SK-N-MC (cell line): ENCODE measurements at regions not wholly inside any gene's neighbourhood (a gene's known extent, or its start where the extent isn't known, plus 50 kb on each side); places are given as distances from the start of the nearest gene placed in this dataset.

Experiments
- DNase-seq: peaks from one replicate; pipeline ENCODE4 v3.0.0-alpha.2; 2011; ENCODE audit warnings: low read depth, low spot score
- H3K27ac ChIP-seq: fragments of 200-600 bp; sonication (generic); 2 replicates; pipeline ENCODE4 v1.5.1; 2016; ENCODE audit warnings: mixed run types
- H3K36me3 ChIP-seq: fragments of 200-600 bp; sonication (generic); 2 replicates; pipeline ENCODE4 v1.6.1; 2017; ENCODE audit warnings: antibody characterized with exemption, low read length, mixed read lengths; ENCODE audit not compliant: insufficient read depth
- H3K4me3 ChIP-seq: fragments of 200-600 bp; sonication (generic); 2 replicates; pipeline ENCODE4 v1.5.1; 2016
- H3K9ac ChIP-seq: fragments of 200-600 bp; sonication (generic); 2 replicates; pipeline ENCODE4 v1.8.0; 2017; ENCODE audit warnings: mixed run types, mixed read lengths; ENCODE audit not compliant: insufficient read length
- H3K9me3 ChIP-seq: fragments of 200-600 bp; sonication (generic); 2 replicates; pipeline ENCODE4 v1.6.1; 2017; ENCODE audit warnings: low read depth, mild to moderate bottlenecking, antibody characterized with exemption, low read length, moderate library complexity, mixed read lengths
- EZH2 ChIP-seq: fragments of 200-600 bp; sonication (generic); IDR thresholded peaks from one replicate; pipeline ENCODE4 v1.6.1; 2017; ENCODE audit warnings: antibody characterized with exemption
- FOXP2 ChIP-seq: optimal IDR thresholded peaks from 2 replicates; pipeline ENCODE3; 2011; ENCODE audit warnings: mild to moderate bottlenecking, moderate library complexity; ENCODE audit not compliant: insufficient read depth; ENCODE audit errors: extremely low read length, control extremely low read depth
- POLR2AphosphoS5 ChIP-seq: IDR thresholded peaks from 2 replicates; pipeline ENCODE4 v1.6.1; 2012; ENCODE audit warnings: mild to moderate bottlenecking, low read depth, low read length, borderline replicate concordance

GRCh38 chr10:4033341-4033896 lies 248.4 kb upstream of the KLF6 start:
- no peak for DNase-seq
- H3K36me3 ChIP-seq: no peaks in the 10 kb centered on the region
- no peak overlapping the region for H3K9ac ChIP-seq
- H3K27ac ChIP-seq: no peak overlapping the region
- TF ChIP-seq POLR2AphosphoS5 (no peak), EZH2 (no peak)
- no peak overlapping the region for H3K4me3 ChIP-seq
- no peaks in the 10 kb centered on the region for H3K9me3 ChIP-seq

GRCh38 chr10:4029866-4030265 lies 244.9 kb upstream of the KLF6 start:
- H3K4me3 ChIP-seq: no peak overlapping the region
- TF ChIP-seq POLR2AphosphoS5: no peak
- TF ChIP-seq EZH2: no peak
- no peak for TF ChIP-seq FOXP2
- H3K9me3 ChIP-seq: no peaks in the 10 kb centered on the region
- DNase-seq: no peak
- no peaks in the 10 kb centered on the region for H3K36me3 ChIP-seq
- H3K27ac ChIP-seq: no peak overlapping the region
- H3K9ac ChIP-seq: no peak overlapping the region

- DNase-seq: no peak
- Histone ChIP-seq H3K27ac (no peak overlapping the region), H3K4me3 (no peak overlapping the region), H3K9ac (no peak overlapping the region), H3K9me3 (no peaks in the 10 kb centered on the region), H3K36me3 (no peaks in the 10 kb centered on the region)
- no peak for TF ChIP-seq EZH2
- TF ChIP-seq FOXP2: no peak
- no peak for TF ChIP-seq POLR2AphosphoS5
Measured at GRCh38 chr10:4028854-4029583, 244.0 kb upstream of the KLF6 start.

- no peak overlapping the region for H3K27ac ChIP-seq
- H3K9ac ChIP-seq: no peak overlapping the region
- no peak overlapping the region for H3K4me3 ChIP-seq
- H3K9me3 ChIP-seq: no peaks in the 10 kb centered on the region
- no peaks in the 10 kb centered on the region for H3K36me3 ChIP-seq
- no peak for DNase-seq
- no peak for TF ChIP-seq FOXP2
- TF ChIP-seq EZH2: no peak
- no peak for TF ChIP-seq POLR2AphosphoS5
Measured at GRCh38 chr10:4028027-4028471, 243.0 kb upstream of the KLF6 start.

GRCh38 chr10:4025339-4025738 lies 240.3 kb upstream of the KLF6 start:
- Histone ChIP-seq H3K4me3 (no peak overlapping the region), H3K9me3 (no peaks in the 10 kb centered on the region)

DNA sequence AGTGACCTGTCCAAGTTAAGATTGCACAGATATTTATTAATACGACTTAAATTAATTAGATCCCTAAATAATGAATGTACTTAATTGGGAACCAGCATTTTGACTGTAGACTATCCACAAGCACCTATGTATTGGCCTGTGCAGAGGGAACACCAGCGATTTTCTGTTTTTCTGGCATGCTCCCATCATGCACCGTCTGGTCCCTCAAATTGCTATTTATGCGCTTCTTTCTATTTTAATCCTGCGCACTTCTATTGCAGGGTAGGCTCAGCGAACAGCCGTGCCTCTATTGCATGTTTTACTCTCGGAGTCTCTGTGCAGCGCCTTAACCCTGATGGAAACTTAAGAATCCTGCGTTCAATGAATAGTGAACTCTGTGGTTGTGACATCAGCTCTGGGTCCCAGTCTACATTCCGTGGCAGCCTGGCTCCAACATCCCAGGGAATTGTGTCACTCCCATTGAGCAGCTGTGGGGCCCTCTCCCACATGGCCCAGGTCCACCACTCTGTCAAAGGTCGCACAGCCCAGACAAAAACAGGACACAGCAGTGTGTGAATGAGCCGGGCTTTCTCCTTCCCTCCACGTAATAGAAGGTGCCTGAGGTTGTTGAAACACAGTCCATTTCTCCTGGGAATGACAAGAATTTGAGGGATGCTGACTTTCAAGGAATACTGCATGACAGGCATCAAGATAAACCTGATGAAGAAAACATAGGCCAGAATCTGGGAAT lies 239.7 kb upstream of the KLF6 start:
- Histone ChIP-seq H3K9me3 (no peaks in the 10 kb centered on the region), H3K4me3 (no peak overlapping the region), H3K9ac (no peak overlapping the region), H3K36me3 (no peaks in the 10 kb centered on the region), H3K27ac (no peak overlapping the region)
- no peak for DNase-seq
- no peak for TF ChIP-seq POLR2AphosphoS5
- TF ChIP-seq EZH2: no peak
- no peak for TF ChIP-seq FOXP2

More at GRCh38 chr10:4025339-4025738, 240.3 kb upstream of the KLF6 start:
- no peak for DNase-seq
- TF ChIP-seq FOXP2 (no peak), POLR2AphosphoS5 (no peak), EZH2 (no peak)
- Histone ChIP-seq H3K27ac (no peak overlapping the region), H3K9ac (no peak overlapping the region), H3K36me3 (no peaks in the 10 kb centered on the region)

GRCh38 chr10:4024027-4024426 lies 239.0 kb upstream of the KLF6 start:
- no peaks in the 10 kb centered on the region for H3K36me3 ChIP-seq
- no peak for DNase-seq
- no peaks in the 10 kb centered on the region for H3K9me3 ChIP-seq
- H3K9ac ChIP-seq: no peak overlapping the region
- no peak overlapping the region for H3K27ac ChIP-seq
- no peak for TF ChIP-seq FOXP2
- TF ChIP-seq EZH2: no peak
- no peak for TF ChIP-seq POLR2AphosphoS5
- no peak overlapping the region for H3K4me3 ChIP-seq

DNA sequence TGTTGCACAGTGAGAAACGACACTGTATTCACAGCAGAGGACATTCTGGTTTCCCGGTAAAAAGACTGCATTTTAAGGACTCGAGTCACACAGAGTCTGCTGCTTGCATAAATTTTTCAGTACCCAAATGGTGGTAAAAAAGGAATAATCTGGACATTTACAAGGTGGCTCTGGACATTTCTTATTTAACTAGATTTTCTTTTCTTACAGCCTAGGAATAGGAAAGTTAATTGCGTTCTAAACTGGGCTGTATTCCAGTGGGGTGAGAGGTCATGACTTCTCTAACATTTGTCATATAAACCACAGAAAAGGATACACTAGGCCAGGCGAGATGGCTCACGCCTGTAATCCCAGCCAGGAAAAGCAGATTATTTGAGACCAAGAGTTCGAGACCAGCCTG lies 237.5 kb upstream of the KLF6 start:
- DNase-seq: no peak
- Histone ChIP-seq H3K27ac (no peak overlapping the region), H3K9ac (no peak overlapping the region), H3K4me3 (no peak overlapping the region), H3K36me3 (no peaks in the 10 kb centered on the region), H3K9me3 (no peaks in the 10 kb centered on the region)
- TF ChIP-seq POLR2AphosphoS5 (no peak), EZH2 (no peak), FOXP2 (no peak)

GRCh38 chr10:4020631-4021030 lies 235.6 kb upstream of the KLF6 start:
- DNase-seq: no peak
- no peak overlapping the region for H3K27ac ChIP-seq
- no peak overlapping the region for H3K4me3 ChIP-seq
- H3K36me3 ChIP-seq: no peaks in the 10 kb centered on the region
- TF ChIP-seq POLR2AphosphoS5: no peak
- no peak for TF ChIP-seq FOXP2
- no peak for TF ChIP-seq EZH2
- no peaks in the 10 kb centered on the region for H3K9me3 ChIP-seq
- no peak overlapping the region for H3K9ac ChIP-seq
